Progenitor cell of endocrine pancreas (in vitro differentiated cells): ENCODE measurements at regions not wholly inside any gene's neighbourhood (a gene's known extent, or its start where the extent isn't known, plus 50 kb on each side); places are given as distances from the start of the nearest gene placed in this dataset.

Source experiments
- DNase-seq: peaks from one replicate; pipeline ENCODE4 v3.0.0; 2021; ENCODE audit warnings: low spot score; ENCODE audit not compliant: unreplicated experiment
- H3K27ac Mint-ChIP-seq: 2 replicates; pipeline ENCODE4 v1.8.0; 2021; ENCODE audit warnings: mild to moderate bottlenecking, moderate library complexity, mixed read lengths
- H3K27me3 Mint-ChIP-seq: 2 replicates; pipeline ENCODE4 v1.8.0; 2021; ENCODE audit warnings: mixed read lengths
- H3K36me3 Mint-ChIP-seq: 2 replicates; pipeline ENCODE4 v1.8.0; 2022; ENCODE audit warnings: mixed read lengths; ENCODE audit not compliant: insufficient read depth
- H3K4me1 Mint-ChIP-seq: 2 replicates; pipeline ENCODE4 v1.8.0; 2021; ENCODE audit warnings: low read depth, mixed read lengths
- H3K4me3 Mint-ChIP-seq: 2 replicates; pipeline ENCODE4 v1.8.0; 2021; ENCODE audit warnings: low read depth, mild to moderate bottlenecking, moderate library complexity, mixed read lengths
- H3K9me3 Mint-ChIP-seq: 2 replicates; pipeline ENCODE4 v1.8.0; 2021; ENCODE audit warnings: low read depth, mixed read lengths
- CTCF ChIP-seq: fragments of 200-600 bp; sonication (generic); IDR thresholded peaks from one replicate; pipeline ENCODE4 v1.5.0; 2021; ENCODE audit warnings: antibody characterized with exemption, mild to moderate bottlenecking; ENCODE audit not compliant: unreplicated experiment

GRCh38 chr1:57934745-57935144, 510.9 kb upstream of the DAB1 start:
- Mint-ChIP-seq H3K27ac (no peak overlapping the region), H3K36me3 (no peaks in the 10 kb centered on the region), H3K4me1 (no peaks in the 10 kb centered on the region), H3K27me3 (no peaks in the 10 kb centered on the region), H3K4me3 (no peak overlapping the region), H3K9me3 (peaks cover 6% of the 10 kb centered on the region)
- no peak for TF ChIP-seq CTCF
- DNase-seq = no peak

- Mint-ChIP-seq H3K4me1 (peaks cover 2% of the 10 kb centered on the region), H3K27ac (no peak overlapping the region), H3K27me3 (peaks cover 3% of the 10 kb centered on the region), H3K36me3 (no peaks in the 10 kb centered on the region), H3K9me3 (peaks cover 6% of the 10 kb centered on the region), H3K4me3 (no peak overlapping the region)
- TF ChIP-seq CTCF = no peak
- DNase-seq = no peak
Observed at GRCh38 chr1:57927003-57927402, 503.1 kb upstream of the DAB1 start.

- DNase-seq = no peak
- TF ChIP-seq CTCF = no peak
- peaks cover 6% of the 10 kb centered on the region for H3K27me3 Mint-ChIP-seq
- H3K9me3 Mint-ChIP-seq = peaks cover under 1% of the 10 kb centered on the region
- H3K4me1 Mint-ChIP-seq = peaks cover 2% of the 10 kb centered on the region
- H3K4me3 Mint-ChIP-seq = no peak overlapping the region
- no peak overlapping the region for H3K27ac Mint-ChIP-seq
- no peaks in the 10 kb centered on the region for H3K36me3 Mint-ChIP-seq
Observed at GRCh38 chr1:57926025-57926552, 502.2 kb upstream of the DAB1 start.

GRCh38 chr1:57925226-57925625, 501.4 kb upstream of the DAB1 start:
- no peak for TF ChIP-seq CTCF
- Mint-ChIP-seq H3K36me3 (no peaks in the 10 kb centered on the region), H3K4me3 (no peak overlapping the region), H3K27me3 (peaks cover 6% of the 10 kb centered on the region), H3K4me1 (peaks cover 2% of the 10 kb centered on the region), H3K27ac (no peak overlapping the region), H3K9me3 (no peaks in the 10 kb centered on the region)
- no peak for DNase-seq

- no peaks in the 10 kb centered on the region for H3K36me3 Mint-ChIP-seq
- H3K27ac Mint-ChIP-seq = no peak overlapping the region
- peaks cover 6% of the 10 kb centered on the region for H3K27me3 Mint-ChIP-seq
- H3K9me3 Mint-ChIP-seq = no peaks in the 10 kb centered on the region
- H3K4me3 Mint-ChIP-seq = no peak overlapping the region
- no peak for DNase-seq
- no peaks in the 10 kb centered on the region for H3K4me1 Mint-ChIP-seq
- no peak for TF ChIP-seq CTCF
Observed at GRCh38 chr1:57922130-57922529, 498.3 kb upstream of the DAB1 start.
